Activated CD4-positive, alpha-beta T cell treated with anti-CD3 and anti-CD28 coated beads for 48 hours (primary cell): ENCODE measurements at regions not wholly inside any gene's neighbourhood (a gene's known extent, or its start where the extent isn't known, plus 50 kb on each side); places are given as distances from the start of the nearest gene placed in this dataset.

Source experiments
- DNase-seq: peaks from one replicate; pipeline ENCODE4 v3.0.0-alpha.2; 2020

DNA sequence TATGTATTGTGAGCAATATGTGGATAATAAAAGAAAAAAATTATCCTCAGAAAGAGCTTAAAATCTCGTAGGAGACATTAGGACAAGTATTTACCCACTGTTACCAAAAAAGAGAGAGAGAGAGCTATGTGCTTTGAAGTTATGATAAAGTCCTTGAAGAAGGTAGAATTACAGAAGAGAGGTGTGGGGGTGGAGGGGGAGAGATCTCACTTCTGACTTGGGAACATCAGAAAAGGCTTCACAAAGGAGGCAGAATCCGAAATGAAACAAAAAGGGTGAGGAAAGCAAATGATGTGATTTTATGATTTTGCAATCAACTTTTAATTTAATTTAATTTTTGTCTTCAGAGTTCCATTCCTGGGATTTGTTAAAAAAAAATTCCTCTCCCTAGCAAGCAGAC lies 311.8 kb upstream of the ATP2B1 start:
- no peak for DNase-seq

DNA sequence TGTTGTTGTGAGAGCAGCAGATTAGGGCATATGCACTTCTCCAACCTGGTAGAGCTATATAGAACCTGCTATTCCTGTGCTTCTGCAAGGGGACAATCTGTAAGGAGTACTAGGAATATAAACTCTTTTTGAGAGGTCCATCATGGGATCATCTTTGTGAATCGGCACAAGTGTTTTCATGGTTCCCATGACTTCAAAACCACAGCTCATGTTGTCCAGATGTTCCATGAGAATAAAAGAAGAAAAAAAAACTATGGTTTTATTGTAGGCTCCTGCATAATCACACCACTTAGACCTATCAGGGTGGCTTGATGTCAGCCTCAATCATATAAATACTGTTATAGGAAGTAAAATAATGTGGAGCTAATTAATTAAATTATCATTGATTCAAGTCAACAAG lies 311.4 kb upstream of the ATP2B1 start:
- DNase-seq, result no peak

DNA sequence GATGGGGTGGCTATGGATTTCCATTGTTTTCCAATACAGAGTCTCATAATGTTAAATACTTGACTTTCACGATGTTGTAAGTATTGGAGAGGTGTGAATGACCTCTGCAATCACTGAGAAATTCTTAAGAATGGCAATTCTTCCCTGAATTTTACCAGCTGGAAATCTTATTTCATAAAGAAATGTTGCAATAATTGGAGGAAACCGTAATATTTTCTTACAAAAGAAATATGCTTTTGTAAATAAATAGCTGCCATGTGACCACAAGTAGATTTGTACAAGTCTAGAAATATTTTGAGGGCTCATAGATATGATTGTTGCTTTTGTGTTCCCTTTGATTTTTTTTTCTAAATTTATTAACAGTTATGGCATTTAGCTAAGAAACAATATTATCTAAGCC lies 308.7 kb upstream of the ATP2B1 start:
- no peak for DNase-seq

DNA sequence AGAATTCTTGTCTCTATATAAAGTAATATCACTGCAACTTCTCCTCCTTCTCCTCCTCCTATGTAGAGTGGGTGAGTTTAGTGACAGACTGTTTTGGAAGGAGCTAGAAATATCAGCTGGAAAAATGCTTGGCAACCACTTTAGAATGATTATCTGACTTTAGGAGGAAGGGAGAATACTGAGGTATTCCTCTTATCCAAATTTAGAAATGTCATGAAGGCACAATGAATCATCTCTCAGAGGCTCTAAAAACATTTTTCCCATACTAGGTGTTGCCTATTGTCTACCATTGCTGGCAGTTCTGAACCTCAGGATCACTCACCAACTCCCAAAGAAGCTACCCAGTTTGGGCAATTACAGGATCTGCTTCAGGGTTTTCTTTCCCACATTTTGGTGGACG lies 306.6 kb upstream of the ATP2B1 start:
- no peak for DNase-seq

DNA sequence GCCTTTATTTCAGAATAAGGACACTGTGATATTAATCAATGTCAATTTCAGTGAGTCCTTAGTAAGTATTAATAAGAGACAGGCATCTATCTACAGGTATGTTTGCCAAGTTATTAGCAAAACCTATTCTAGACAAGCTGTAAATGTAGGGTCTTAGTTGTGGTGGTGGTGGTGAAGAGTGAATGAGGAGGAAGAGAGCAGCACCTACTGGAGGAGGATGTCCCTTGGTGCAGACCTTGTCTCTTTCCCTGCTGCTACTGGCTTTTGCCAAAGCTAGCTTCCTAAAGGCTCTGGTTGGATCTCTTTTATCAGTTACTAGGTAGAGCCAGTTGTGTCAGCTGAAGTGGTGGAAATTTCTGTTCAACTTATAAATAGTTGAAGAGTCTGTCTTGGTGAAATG lies 304.8 kb upstream of the ATP2B1 start:
- DNase-seq, result no peak

- DNase-seq, result peak; percentile 5
Measured at GRCh38 chr12:90010089-90010488, 301.5 kb upstream of the ATP2B1 start.

- no peak for DNase-seq
Measured at GRCh38 chr12:90008277-90008676, 299.6 kb upstream of the ATP2B1 start.

DNA sequence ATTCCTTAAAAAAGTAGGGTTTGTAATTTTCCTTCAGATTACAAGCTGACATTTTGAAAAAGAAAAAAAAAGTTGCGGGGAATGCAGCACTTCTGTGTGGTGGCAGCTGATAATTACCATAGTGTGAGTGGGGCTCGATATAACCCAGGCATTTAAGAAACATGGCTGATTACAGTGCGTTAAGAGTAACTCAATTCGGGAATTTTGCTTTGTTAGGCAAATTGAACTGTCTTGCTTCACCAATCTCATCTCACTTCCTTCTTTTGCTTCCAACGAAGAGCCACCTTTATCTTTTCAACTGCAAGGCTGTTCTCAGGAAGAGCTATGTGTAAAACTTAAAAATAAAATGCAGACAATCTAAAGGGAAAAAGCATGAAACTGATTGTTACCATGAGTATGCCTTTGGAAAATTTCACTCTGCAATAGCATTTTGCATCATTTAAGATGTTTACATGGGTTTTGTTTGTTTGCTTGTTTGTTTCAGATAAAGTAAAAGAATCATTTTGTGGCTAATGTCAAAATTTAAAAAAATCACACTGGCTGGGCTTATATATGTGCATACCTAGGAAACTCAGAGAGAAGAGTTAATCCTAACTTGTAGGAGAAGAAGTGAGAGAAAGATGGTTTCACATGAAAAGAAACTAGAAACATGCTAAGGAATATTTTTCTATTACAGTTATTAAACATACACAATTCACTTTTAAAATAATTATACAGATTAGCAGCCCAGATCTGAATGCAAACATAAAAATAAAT lies 295.9 kb upstream of the ATP2B1 start:
- DNase-seq, result no peak

- DNase-seq, result no peak
Measured at GRCh38 chr12:90003688-90004087, 295.1 kb upstream of the ATP2B1 start.

DNA sequence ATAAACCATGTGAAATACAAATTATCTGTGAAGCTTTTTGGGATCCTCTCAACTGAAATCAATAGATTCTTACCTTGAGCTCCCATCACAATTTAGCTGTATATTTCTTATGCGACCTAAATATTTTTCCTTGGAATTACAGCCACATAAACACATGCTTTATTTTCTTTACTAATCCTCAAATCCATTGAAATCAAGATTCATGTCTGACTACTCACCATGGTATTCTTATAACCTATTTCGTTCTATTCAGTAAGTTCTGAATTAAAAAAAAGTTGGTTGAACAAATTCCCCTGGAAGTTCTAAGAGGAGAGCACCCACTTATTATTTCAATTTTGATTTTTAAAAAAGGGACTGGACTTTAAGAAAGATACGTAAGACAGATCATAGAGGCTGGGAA lies 292.1 kb upstream of the ATP2B1 start:
- no peak for DNase-seq

DNA sequence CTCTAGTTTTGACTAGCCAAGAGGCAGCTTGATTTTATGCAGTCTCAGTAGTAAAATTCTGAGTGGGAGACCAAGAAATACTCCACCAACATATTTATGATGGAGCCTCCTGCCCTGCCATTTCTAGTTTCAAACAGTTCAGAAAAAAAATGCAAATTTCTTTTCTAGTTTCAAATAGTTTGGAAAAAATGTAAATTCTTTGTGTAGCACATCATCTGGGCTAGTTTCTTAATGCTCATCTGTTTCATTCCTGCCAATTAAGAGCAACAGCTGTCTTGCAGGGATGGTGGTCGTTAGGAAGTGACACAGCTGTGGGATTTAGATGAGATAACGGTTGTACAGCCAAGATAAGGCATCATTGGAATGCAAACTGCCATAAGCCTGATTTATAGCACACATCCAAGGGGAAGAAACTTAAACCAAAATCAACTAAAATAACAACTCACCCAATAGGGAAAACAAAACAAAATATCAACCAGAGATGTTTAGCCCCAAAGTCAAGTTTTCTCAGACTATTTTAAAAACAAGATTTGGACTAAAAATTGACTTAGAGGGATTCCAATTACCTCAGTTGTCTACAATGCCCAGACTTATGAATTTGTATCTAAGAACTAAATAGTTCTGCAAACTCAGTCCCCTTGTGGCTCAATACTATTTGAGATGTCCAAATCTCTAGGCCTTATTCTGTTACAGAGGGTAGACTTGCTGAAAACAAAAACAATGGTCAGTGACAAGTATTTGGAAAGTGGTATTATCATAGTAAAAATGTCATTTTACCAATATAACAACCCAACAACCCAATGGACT lies 291.3 kb upstream of the ATP2B1 start:
- no peak for DNase-seq

GRCh38 chr12:89995870-89996269 lies 287.2 kb upstream of the ATP2B1 start:
- DNase-seq, result no peak

GRCh38 chr12:89994911-89995310 lies 286.3 kb upstream of the ATP2B1 start:
- DNase-seq, result no peak

GRCh38 chr12:89993632-89994031 lies 285.0 kb upstream of the ATP2B1 start:
- DNase-seq, result no peak

DNA sequence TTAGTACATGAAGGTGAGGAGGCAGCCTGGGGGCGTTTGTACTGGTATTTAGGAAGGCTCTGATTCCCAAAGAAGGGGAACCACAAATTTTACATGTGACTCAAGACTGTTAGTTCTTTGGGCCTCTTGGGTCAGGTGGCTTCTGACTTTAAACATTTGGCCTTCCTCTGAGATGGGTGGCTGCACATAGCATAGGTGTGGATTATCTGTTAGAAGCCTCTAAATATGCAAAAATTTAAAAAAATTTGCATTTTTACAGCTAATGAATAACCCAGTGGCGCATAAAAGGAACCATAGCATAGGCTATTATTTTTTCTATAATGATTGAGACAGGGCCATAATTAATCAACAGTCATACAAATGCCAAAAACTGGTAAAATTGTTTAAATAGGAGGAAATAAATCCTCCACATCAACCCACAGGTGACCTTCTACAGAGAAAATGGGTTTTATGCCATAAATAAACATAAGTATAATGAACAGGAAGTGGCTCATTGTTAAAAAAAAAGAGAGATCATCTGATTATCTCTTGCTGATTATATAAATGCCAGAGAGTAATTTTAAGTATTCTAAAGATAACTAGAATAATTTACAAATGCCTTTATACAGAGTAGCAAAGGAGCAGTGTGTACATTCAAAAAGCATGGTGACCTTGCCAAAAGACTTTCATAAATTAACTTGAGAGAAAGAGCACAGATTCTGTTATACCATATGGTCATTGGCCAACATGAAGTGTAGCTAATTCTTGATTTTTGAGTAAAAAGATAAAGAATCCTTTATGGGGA lies 284.2 kb upstream of the ATP2B1 start:
- DNase-seq, result no peak

DNA sequence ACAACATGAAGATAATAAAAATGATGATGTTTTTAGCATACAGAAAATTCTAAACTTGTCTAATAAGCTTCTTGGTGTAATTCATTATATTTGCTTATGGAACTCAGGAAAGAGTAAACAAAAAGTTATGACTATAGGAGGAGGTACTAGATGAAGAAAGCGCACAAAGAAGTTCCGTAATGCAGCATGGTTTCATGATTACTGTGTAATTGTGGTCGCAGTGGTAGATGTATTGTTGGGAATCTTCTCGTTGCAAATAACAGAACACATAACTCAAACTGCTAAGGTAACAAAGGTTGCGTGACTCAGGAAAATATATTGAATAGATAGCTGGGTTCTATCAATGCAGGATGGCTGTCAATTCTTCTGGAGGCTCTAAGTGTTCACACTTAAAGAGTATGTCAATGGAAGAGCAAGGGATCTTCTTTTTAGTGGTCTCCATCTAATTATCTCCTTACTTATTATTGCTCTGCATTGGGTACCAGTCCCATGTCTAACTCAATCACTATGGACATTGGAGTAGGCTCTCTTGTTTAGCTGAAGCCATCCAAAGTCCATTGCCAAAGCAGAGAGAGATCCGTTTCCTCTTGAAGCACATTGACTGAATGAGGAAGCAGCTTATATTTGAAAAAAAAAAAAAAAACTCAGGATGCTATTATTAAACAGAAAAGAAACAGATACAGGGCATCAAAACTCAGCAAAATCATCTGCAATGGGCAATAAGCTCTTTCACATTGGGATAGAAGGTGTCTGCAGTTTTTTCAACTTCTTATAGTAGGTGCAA lies 283.4 kb upstream of the ATP2B1 start:
- no peak for DNase-seq

- no peak for DNase-seq
Measured at GRCh38 chr12:89988188-89988915, 279.7 kb upstream of the ATP2B1 start.

DNA sequence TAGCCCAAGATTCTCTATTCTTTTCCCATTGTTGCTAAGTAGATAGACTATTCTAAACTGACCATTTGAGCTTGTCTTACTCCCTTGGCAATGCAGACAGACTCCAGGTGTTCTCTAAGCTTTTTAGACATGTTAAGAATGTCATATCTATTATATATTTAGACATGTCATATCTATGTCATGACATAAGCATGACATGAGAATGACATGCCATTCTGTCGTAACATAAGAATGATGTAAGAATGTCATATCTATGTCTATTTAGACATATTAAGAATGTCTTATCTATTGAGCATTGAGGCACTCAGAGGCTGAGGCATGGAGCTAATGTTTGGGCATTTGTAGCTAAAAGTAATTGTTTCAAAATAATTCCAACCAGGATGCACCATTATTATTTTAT lies 277.3 kb upstream of the ATP2B1 start:
- no peak for DNase-seq

DNA sequence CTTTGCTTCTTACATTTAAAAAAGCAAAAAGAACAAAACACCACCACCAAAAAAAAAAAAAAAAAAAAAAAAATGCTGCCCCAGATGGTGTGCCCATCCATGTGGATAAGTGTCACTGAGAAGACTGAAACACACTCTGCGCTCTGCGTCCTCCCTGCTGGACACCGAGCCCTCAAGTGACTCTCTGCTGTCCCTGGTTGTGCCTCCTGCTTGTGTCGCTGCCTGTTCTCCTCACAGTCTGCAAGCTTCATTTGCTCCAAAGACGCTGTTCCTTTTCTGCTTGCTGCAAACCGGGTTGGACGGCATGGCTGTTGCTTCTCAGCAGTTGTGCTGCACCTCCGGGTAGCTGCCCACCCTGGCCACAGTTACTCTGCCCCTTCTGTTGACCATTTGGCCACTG lies 276.2 kb upstream of the ATP2B1 start:
- DNase-seq, result no peak

- no peak for DNase-seq
Measured at GRCh38 chr12:89983622-89984021, 275.0 kb upstream of the ATP2B1 start.

DNA sequence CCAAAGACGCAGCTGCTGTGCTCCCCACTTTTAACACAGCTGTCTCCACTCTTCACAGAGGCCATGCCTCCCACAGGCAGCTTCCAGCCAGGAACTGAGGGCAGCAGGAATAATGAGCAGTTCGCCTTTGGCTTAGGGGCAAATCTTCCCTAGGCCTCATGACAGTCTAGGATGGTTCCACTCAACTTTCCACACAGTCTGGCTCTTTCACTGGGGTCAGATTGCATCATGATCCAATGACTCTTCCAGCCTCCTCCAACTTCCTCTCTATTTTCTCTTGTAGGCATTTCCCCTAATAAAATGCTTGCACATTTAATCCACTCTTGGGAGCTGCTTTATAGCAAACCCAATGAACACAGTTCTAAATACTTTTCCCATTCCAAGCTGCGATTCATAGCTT lies 271.6 kb upstream of the ATP2B1 start:
- DNase-seq, result no peak

GRCh38 chr12:89977405-89978085 lies 268.9 kb upstream of the ATP2B1 start:
- DNase-seq, result no peak
